Suppressor macrophage treated with lipopolysaccharide for 1 hour (primary cell): ENCODE measurements at regions not wholly inside any gene's neighbourhood (a gene's known extent, or its start where the extent isn't known, plus 50 kb on each side); places are given as distances from the start of the nearest gene placed in this dataset.

Experiments
- DNase-seq, 3 donors: peaks; one replicate each; pipeline ENCODE4 v3.0.0-alpha.2; 2020 to 2022

DNA sequence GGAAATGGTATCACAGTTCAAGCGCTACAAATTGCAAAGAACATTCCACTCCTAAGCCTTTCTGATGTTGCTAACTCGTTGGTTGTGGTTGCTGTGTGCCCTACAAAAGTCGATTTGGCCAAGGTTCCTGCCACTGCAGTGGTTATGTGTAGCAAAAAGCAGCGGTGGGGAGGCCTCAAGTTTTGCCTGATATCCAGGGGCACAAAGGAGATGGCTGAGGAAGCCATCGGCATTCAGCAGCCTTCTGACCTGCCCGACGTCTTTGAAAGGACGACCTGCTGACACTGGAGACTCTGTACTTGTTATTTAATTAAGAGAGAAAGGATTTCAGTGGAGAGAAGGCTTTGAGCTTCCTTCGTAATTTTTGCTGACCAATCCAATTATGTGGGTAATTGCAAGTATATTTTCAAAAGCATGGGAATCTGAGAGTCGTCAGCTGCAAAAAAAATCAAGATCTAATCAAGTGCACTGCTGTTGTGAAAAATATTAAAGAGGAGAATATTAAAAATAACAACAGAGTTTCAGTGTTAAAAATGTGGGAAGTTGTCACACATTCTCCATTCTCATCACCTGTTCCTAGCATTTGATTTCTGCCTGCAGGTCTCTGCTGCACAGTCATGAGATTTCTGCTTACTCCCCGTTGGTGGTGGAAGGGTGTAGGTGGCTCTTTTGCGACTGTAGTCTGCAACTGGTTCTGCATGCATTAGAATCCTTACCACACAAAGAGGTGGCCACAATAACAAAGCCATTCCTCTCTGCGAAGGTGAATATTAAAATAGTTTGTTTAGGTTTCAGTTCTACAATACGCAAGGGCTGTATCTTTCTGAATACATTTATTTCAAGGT, 319.2 kb downstream of the IRX2 start:
- DNase-seq, result no peak

DNA sequence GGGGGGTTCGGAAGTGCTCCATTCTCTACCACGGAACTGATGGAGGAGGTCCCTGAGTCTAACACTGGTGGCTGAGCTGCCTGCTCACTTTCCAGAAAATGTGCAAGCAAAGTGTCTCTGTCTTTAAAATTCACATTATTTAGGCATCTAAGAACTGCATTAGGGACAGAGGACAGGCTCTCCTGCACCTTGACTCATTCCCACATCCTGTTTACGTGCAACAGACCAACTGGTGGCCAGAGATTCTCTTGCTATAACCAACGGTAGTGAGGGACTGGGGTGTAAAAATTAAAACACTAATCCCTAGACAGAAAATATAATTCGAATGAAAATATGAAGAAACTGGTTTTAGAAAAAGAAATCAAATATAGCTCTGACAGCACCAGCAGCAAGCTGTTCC, 320.9 kb downstream of the IRX2 start:
- DNase-seq, result no peak

DNA sequence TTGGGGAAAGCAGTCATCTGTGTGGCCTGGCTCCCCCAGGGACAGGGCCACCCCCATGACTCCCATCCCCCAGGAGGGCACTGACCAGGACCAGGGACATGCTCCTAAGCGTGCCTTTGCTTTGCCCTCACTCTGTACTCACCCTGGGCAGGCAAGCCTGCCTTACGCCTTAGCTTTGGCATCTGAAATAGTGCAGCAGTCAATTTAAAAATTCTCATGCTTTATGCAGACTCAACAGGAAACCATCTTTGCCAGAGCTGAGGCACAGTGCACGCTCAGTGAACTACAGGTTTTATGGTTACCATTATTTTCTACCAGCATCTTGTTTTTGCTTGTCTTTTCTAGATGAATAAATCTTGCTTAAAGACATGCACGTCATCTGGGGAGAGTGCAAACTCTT, 323.5 kb downstream of the IRX2 start:
- no peak for DNase-seq

GRCh38 chr5:2423634-2424033, 327.8 kb downstream of the IRX2 start:
- no peak for DNase-seq

DNA sequence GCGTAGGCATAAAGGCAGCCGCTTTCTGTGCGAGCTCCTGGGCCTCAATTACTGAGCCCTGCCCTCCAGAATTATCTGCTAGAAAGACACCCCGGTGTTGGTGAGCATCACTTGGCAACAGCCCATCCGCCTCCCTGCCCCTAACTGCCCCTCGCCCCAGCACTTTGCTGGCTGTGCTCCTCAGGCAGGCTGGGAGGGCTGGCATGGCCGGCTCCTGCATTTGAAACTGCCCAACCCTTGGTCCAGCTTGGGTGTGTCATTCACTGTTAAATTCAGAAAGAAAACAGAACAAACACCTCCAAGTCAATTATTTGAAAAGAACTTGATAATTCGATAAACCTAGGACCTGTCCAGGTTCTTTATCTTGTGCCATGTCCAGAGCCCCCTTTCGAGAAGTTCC, 334.2 kb downstream of the IRX2 start:
- no peak for DNase-seq

GRCh38 chr5:2415678-2416077, 335.8 kb downstream of the IRX2 start:
- DNase-seq, result no peak

- no peak for DNase-seq
Measured at GRCh38 chr5:2410451-2410850, 341.0 kb downstream of the IRX2 start.

DNA sequence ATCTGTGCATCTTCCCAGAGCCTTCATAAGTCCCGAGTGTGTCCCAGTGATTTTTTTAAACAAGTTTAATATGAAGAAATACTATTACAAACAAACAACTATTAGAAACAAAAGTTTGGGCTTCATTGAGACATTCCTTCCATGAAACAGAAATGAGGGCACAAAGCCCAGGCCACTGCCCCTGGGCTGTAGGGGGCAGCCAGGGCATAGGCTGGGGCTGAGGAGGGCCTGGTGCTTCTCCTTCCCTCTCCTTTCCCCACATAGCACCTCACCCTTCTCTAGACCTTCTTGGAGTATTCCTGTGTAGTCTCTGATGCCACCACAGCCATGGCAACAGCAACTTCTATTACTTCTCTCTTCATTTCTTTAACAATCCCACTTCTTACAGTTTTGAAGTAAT, 348.2 kb downstream of the IRX2 start:
- DNase-seq, result no peak

GRCh38 chr5:2399804-2400203, 351.7 kb downstream of the IRX2 start:
- no peak for DNase-seq

DNA sequence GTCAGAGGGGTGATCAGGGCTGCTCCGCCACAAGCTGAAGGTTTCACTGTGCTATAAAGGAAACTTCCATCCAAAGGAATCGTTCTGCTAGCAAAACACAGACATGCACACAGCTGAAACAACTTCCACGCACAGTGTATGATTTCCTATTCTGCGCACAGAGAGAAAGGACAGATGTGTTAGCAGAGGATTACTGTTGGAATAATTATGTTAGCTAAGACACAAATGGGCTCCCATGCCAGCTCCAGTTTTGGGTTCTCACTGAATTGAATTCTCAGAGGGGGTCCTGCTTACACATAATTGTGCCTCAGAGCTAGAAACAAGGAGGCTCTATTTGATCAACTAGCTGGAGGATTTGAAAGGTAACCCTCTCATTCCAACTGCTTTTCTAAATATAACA, 352.4 kb downstream of the IRX2 start:
- no peak for DNase-seq

- no peak for DNase-seq
Measured at GRCh38 chr5:2393556-2393955, 357.9 kb downstream of the IRX2 start.

GRCh38 chr5:2391566-2391965, 359.9 kb downstream of the IRX2 start:
- DNase-seq, result no peak

GRCh38 chr5:2391021-2391420, 360.5 kb downstream of the IRX2 start:
- no peak for DNase-seq

DNA sequence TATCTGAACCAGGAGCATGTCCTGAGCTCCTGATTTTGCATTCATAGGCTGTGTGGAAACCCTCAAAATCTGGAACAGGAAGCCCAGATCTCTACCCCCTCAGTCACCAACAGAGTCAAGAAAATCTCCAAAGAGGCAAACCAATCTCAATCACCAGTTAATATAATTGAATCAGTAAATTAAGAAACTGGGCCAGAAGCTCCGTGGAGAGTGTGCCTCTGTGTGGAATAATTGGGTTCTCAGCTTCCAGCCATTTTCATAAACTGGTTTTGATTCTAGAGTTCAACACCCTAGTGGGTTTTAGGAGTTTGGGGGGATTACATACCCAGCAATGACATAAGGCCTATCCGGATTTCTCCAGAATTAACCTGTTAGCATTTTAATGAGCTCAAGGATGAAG, 362.9 kb downstream of the IRX2 start:
- no peak for DNase-seq

DNA sequence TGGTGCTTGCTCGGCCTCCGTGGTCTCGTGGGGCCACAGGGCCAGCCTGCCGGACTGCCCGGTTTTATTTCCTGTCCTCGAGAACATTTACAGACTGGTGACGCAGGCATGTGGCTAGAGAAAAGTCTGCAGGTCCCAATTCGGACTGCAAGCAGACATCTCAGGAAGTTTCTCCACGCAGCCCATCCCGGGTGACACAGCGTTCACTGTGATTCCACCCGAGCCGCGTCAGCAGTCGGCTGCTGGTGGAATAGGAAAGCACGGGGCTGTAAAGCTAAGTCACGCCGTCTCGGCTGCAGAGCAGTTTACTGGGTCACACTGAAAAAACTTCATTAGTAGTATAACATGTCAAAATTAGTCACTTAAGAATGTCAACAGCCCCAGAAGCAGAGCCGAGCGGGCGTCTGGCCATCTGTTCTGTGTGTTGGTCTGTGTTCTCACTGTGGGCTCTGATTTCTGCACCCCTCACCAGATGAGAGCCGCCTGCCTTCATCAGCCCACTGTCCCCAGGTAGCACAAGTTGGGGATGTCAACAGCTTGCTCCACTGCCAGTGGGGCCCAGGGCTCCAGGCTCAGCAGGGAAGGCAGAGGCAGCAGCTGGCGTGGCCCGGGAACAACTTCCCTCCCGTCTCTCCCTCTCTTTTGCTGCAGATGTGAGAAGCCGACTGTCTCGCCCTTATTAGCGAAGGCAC, 363.7 kb downstream of the IRX2 start:
- no peak for DNase-seq

- DNase-seq, result no peak
Measured at GRCh38 chr5:2387250-2387633, 364.2 kb downstream of the IRX2 start.

DNA sequence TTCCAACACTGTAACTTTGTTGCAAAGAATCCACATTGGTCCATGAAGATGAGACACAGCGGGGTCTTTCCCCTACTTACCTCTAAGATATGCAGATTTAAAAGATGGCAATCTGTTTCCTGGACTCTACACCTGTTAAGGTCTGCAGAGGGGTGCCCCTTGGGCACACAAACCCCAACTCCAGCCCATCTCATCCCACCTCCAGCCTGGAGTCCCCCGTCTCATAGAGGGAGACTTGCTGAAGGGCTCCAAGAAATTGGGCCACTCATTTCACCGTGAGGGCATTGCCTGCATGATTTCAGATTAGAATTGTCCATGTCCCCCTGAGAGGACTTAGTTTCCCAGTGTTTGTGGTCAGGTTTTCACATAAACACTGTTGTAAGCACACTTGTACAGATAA, 365.7 kb downstream of the IRX2 start:
- DNase-seq, result no peak

- no peak for DNase-seq
Measured at GRCh38 chr5:2383698-2384065, 367.8 kb downstream of the IRX2 start.

DNA sequence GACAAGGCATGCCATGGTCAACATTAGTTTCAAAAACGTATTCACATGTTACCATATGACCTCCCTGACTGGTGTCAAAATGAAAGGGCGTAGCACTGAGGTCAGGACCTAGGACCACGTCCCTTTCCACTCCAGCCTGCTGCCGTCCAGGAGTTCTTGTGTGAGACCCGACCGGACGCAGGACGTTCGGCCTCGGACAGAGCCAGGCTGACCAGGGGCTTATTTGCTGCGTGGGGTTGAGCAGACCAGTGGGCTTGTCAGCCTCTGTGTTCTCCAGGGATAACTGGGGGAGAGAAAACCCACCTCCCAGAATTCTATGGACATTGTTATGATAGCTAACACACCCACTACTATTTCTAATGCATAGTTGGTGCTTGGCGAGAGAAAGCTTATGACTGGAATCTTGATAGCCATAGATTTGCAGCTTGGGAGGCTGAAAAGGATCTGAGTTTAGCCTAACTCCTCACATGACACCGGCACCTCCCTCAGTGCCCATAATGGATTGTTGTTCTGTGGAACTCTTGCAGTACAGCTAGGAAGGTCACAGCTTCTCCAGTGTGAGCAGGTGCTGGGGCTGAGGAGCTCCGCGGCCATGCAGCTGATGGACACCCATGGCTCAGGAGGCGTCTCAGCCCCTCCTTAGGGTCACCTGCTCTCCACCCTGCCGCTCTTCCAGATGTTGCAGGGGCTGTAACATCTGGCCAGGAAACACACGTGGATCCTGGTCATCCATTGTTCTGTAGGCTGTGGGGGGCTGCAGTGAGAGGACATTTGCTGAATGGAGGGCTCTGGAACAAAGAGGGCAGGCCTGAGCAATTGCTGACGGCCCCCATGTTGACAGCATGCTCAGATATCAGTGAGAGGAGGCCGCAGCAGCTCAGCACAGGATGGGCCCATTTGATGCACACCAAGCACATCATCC, 368.4 kb downstream of the IRX2 start:
- DNase-seq, result no peak

GRCh38 chr5:2381861-2382260, 369.6 kb downstream of the IRX2 start:
- DNase-seq, result no peak

DNA sequence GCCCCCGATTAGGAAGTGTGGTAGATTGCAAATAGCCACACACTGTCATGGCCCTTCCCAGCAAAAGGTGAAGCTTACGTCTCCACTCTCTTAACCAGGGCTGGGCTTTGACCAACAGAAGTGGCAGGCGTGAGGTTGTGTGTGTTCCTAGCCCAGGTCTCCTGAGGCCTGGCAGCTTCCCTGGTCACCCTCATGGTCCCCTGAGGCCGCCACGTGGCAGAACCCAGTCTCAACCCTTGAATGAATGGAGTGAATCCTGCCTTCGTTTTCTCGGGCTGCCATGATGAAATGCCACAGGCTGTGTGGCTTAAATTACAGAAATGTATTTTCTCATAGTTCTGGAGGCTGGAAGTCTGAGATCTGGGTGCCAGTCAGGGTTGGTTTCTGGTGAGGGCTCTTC, 370.4 kb downstream of the IRX2 start:
- DNase-seq, result no peak

DNA sequence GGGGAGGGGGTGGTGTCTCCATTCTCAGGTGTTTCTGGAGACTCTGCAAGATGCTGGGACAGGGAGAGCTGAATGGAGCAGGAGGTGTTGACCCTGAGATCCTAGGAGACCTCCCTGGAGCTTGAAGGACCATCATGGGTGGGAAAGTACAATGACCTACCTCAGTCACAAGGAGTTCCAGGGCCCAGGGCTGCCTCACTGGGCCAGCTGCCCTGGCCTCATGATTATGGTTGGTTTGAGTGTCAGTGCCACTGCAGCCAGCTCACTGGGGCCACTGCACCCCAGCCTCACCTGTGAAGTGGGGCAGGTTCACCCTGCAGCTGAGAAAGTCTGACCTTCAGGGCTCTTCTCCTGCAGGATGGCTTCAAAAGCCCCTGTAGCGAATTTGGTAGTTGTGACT, 372.5 kb downstream of the IRX2 start:
- no peak for DNase-seq

DNA sequence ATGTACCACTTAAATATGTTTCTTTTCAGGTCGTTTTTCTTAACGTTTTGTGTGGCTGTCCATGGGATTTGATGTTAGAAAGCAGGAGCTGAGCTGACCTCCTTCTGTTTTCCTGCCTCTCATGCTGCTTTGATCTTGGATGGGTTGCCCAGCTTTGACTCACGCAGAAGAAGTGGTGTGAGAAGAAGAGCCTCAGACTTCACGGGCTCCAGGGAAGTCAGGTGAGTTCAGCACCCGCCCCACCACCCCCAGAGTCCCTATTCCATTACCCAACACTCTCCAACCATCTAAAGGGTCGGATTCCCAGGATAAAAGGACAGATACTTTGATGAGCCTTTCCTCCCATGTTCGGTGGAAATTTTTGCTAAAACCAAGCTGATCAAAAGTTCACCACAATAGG, 373.4 kb downstream of the IRX2 start:
- DNase-seq, result no peak

- no peak for DNase-seq
Measured at GRCh38 chr5:2376486-2376885, 375.0 kb downstream of the IRX2 start.
